Loucy (cell line): ENCODE measurements at regions not wholly inside any gene's neighbourhood (a gene's known extent, or its start where the extent isn't known, plus 50 kb on each side); places are given as distances from the start of the nearest gene placed in this dataset.

ENCODE experiments used
- H2AFZ ChIP-seq: fragments of 200-600 bp; sonication (generic); 2 replicates; pipeline ENCODE4 v1.6.0; 2016; ENCODE audit warnings: antibody characterized with exemption, mild to moderate bottlenecking, low read length, moderate library complexity
- H3F3A ChIP-seq: fragments of 200-600 bp; 2 replicates; pipeline ENCODE4 v1.6.0; 2016; ENCODE audit warnings: antibody characterized with exemption, low read depth, mild to moderate bottlenecking
- H3K27me3 ChIP-seq: fragments of 200-600 bp; sonication (generic); 2 replicates; pipeline ENCODE4 v1.6.1; 2014; ENCODE audit warnings: low read length, mild to moderate bottlenecking; ENCODE audit not compliant: insufficient read depth, poor library complexity, severe bottlenecking
- H3K36me3 ChIP-seq: fragments of 200-600 bp; sonication (generic); 2 replicates; pipeline ENCODE4 v1.6.1; 2016; ENCODE audit warnings: low read length; ENCODE audit not compliant: insufficient read depth
- H3K4me1 ChIP-seq: fragments of 200-600 bp; sonication (generic); 2 replicates; pipeline ENCODE4 v1.5.1; 2014; ENCODE audit warnings: low read length, mild to moderate bottlenecking; ENCODE audit not compliant: insufficient read depth, poor library complexity, severe bottlenecking
- H3K4me2 ChIP-seq: fragments of 200-600 bp; sonication (generic); 2 replicates; pipeline ENCODE4 v1.6.0; 2014; ENCODE audit warnings: antibody characterized with exemption, low read length, low read depth, mild to moderate bottlenecking; ENCODE audit not compliant: poor library complexity, severe bottlenecking
- H3K4me3 ChIP-seq: fragments of 200-600 bp; sonication (generic); 2 replicates; pipeline ENCODE4 v1.5.1; 2014; ENCODE audit warnings: low read length, mild to moderate bottlenecking, mixed read lengths; ENCODE audit not compliant: poor library complexity, severe bottlenecking
- H3K79me2 ChIP-seq: fragments of 200-600 bp; sonication (generic); 2 replicates; pipeline ENCODE4 v1.6.1; 2014; ENCODE audit warnings: low read length; ENCODE audit not compliant: insufficient read depth
- H3K9ac ChIP-seq: fragments of 200-600 bp; sonication (generic); 2 replicates; pipeline ENCODE4 v1.6.0; 2014; ENCODE audit warnings: mild to moderate bottlenecking, low read depth, low read length, moderate library complexity; ENCODE audit not compliant: poor library complexity, severe bottlenecking
- H3K9me2 ChIP-seq: fragments of 200-600 bp; sonication (generic); replicated peaks from 2 replicates; pipeline ENCODE4 v1.6.1; 2016; ENCODE audit warnings: low read depth, low read length, mixed read lengths
- H3K9me3 ChIP-seq: fragments of 200-600 bp; sonication (generic); 2 replicates; pipeline ENCODE4 v1.6.1; 2014; ENCODE audit warnings: mild to moderate bottlenecking, antibody characterized with exemption, low read length, low read depth; ENCODE audit not compliant: insufficient read depth
- H4K20me1 ChIP-seq: fragments of 200-600 bp; sonication (generic); 2 replicates; pipeline ENCODE4 v1.6.0; 2014; ENCODE audit warnings: antibody characterized with exemption, low read length, mild to moderate bottlenecking; ENCODE audit not compliant: insufficient read depth, poor library complexity, severe bottlenecking
- EZH2phosphoT487 ChIP-seq: fragments of 200-600 bp; IDR thresholded peaks from 2 replicates; pipeline ENCODE4 v1.6.1; 2018; ENCODE audit warnings: antibody characterized with exemption, mild to moderate bottlenecking, moderate library complexity, borderline replicate concordance
- TF ChIP-seq, protein P1 (sequence below): fragments of 200-600 bp; sonication (generic); conservative IDR thresholded peaks from 2 replicates; pipeline ENCODE4 v1.5.1; 2014; ENCODE audit warnings: mild to moderate bottlenecking, antibody characterized with exemption, low read length

DNA sequence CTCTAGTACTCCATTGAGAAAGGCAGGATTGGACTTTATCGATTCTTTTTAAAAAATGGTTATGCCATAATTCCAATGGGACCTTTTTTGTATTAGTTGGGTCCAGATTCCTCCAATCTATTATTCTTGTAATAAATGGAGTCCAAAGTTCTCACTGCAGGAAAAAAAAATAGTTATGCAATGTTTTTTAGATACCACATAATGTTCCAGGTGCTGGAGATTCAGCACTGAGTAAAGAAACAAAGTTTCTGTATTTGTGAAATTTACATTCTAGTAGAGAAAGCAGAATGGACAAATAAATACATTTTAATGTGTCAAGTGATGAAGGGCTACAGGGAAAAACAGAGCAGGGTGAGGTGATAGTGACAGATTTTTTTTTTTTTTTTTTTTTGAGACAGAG lies 78.5 kb upstream of the MYCN start:
- TF ChIP-seq, protein P1, sequence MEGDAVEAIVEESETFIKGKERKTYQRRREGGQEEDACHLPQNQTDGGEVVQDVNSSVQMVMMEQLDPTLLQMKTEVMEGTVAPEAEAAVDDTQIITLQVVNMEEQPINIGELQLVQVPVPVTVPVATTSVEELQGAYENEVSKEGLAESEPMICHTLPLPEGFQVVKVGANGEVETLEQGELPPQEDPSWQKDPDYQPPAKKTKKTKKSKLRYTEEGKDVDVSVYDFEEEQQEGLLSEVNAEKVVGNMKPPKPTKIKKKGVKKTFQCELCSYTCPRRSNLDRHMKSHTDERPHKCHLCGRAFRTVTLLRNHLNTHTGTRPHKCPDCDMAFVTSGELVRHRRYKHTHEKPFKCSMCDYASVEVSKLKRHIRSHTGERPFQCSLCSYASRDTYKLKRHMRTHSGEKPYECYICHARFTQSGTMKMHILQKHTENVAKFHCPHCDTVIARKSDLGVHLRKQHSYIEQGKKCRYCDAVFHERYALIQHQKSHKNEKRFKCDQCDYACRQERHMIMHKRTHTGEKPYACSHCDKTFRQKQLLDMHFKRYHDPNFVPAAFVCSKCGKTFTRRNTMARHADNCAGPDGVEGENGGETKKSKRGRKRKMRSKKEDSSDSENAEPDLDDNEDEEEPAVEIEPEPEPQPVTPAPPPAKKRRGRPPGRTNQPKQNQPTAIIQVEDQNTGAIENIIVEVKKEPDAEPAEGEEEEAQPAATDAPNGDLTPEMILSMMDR = no peak
- no peak for TF ChIP-seq EZH2phosphoT487
- no peaks in the 10 kb centered on the region for H3K36me3 ChIP-seq
- H3K4me3 ChIP-seq = no peak overlapping the region
- no peak overlapping the region for H3K4me2 ChIP-seq
- H3K27me3 ChIP-seq = no peaks in the 10 kb centered on the region
- no peaks in the 10 kb centered on the region for H3K4me1 ChIP-seq
- no peaks in the 10 kb centered on the region for H3K9me2 ChIP-seq
- H2AFZ ChIP-seq = no peak overlapping the region
- no peak overlapping the region for H3K9ac ChIP-seq
- H3K79me2 ChIP-seq = no peaks in the 10 kb centered on the region
- H3F3A ChIP-seq = no peaks in the 10 kb centered on the region
- no peaks in the 10 kb centered on the region for H4K20me1 ChIP-seq
- H3K9me3 ChIP-seq = no peaks in the 10 kb centered on the region

DNA sequence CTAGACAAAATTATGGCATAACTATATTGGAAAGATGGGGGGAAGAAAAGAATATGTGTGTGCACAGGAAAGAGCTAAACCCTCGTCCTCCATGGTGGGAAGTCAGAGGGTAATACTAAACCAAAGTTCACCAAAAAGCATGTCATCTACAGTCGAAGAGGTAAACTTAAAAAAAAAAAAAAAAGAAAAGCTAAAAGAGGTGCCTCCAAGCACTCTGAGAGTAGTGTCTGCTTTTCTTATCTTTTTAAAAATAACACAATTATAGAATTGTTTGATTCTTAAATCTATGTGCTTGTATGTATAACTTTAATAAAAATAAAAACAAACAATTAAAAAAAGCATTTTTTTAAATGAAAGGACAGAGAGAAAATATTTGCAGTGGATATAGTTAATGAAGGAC lies 77.3 kb upstream of the MYCN start:
- Histone ChIP-seq H3K79me2 (no peaks in the 10 kb centered on the region), H3K9ac (no peak overlapping the region), H2AFZ (no peak overlapping the region), H3K4me3 (no peak overlapping the region), H3F3A (no peaks in the 10 kb centered on the region), H4K20me1 (no peaks in the 10 kb centered on the region), H3K36me3 (no peaks in the 10 kb centered on the region), H3K9me3 (no peaks in the 10 kb centered on the region), H3K4me2 (no peak overlapping the region), H3K27me3 (no peaks in the 10 kb centered on the region), H3K4me1 (no peaks in the 10 kb centered on the region), H3K9me2 (no peaks in the 10 kb centered on the region)
- TF ChIP-seq, protein P1 = no peak
- TF ChIP-seq EZH2phosphoT487 = no peak

DNA sequence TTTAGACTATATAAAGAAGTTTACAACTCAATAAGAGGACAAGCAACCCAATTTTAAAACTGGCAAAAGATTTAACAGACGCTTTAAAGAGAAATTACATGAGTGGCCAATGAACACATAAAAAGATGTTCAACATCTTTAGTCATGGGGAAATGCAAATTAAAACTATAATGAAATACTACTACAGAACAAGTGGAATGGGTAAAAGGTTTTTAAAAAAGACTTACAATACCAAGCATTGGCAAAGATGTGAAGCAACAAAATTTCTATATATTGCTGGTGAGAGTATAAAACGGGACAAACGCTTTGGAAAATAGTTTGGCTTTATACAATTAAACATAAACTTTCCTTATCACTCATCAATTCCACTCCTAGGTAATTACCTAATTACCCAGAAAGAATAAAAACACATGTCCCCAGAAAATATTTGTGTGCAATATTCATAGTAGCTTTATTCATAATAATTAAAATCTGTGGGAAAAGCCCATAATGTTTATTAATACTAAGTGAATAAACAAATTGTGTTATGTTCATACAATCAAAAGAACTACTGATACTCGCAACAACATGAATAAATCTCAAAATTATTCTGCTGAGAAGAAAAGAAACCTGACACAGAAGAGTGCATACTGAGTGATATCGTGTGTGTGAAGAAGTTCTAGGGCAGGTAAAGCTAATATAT lies 76.7 kb upstream of the MYCN start:
- Histone ChIP-seq H3K27me3 (no peaks in the 10 kb centered on the region), H3F3A (no peaks in the 10 kb centered on the region), H3K79me2 (no peaks in the 10 kb centered on the region), H3K36me3 (no peaks in the 10 kb centered on the region), H3K4me2 (no peak overlapping the region), H3K9ac (no peak overlapping the region), H3K4me3 (no peak overlapping the region), H3K9me2 (no peaks in the 10 kb centered on the region), H3K4me1 (no peaks in the 10 kb centered on the region), H3K9me3 (no peaks in the 10 kb centered on the region), H4K20me1 (no peaks in the 10 kb centered on the region), H2AFZ (no peak overlapping the region)
- TF ChIP-seq EZH2phosphoT487 = no peak
- TF ChIP-seq, protein P1 = no peak
